T-cell (primary cell): ENCODE measurements at regions not wholly inside any gene's neighbourhood (a gene's known extent, or its start where the extent isn't known, plus 50 kb on each side); places are given as distances from the start of the nearest gene placed in this dataset.

Source experiments
- ATAC-seq, 4 experiments: fragments of 200-7000 bp in 3 of 4; fragments of 150-1000 bp in 1 of 4; cut with Tn5 transposase; replicated peaks in 1 of 4; 1 replicate in 3 of 4; 2 replicates in 1 of 4; pipeline ENCODE4 v1.10.0; 2021; ENCODE audit warnings: moderate library complexity in 3 of 4, mild to moderate bottlenecking in 2 of 4, moderate number of reproducible peaks in 1 of 4
- CTCF ChIA-PET, 2 donors: fragments of 300-600 bp; sonication (Branson Sonifier 250); formaldehyde crosslinking; loops; one replicate each; lab custom pipeline; 2022; ENCODE audit warnings: antibody characterized with exemption in 2 of 2; lab: Charles Lee
- POLR2A ChIA-PET, 2 donors: fragments of 300-600 bp; sonication (Branson Sonifier 250); formaldehyde crosslinking; loops; one replicate each; lab custom pipeline; 2022; ENCODE audit warnings: antibody characterized with exemption in 2 of 2; lab: Charles Lee
- DNase-seq, 35 experiments: peaks; one replicate each; pipeline versions ENCODE4 v3.0.0 to v3.0.0-alpha.2; 2013 to 2023
- H3K27ac ChIP-seq: one replicate; pipeline ENCODE4 v1.5.1; 2013; ENCODE audit warnings: low read length
- H3K27me3 ChIP-seq, 2 experiments: replicated peaks in 1 of 2; 1 replicate in 1 of 2; 2 replicates in 1 of 2; pipeline versions ENCODE4 v1.6.1 to v1.7.0; 2013; ENCODE audit warnings: low read length in 1 of 2, mixed read lengths in 1 of 2; ENCODE audit not compliant: control insufficient read depth in 2 of 2, insufficient read depth in 2 of 2; ENCODE audit errors: extremely low read depth in 1 of 2
- H3K36me3 ChIP-seq, 2 donors: 1 replicate in 1 of 2; 2 replicates in 1 of 2; pipeline versions ENCODE4 v1.6.1 to v1.7.0; 2013; ENCODE audit warnings: low read length in 1 of 2; ENCODE audit not compliant: control insufficient read depth in 2 of 2, insufficient read depth in 1 of 2; ENCODE audit errors: extremely low read depth in 1 of 2
- H3K4me1 ChIP-seq, 2 experiments: 1 replicate in 1 of 2; 2 replicates in 1 of 2; pipeline versions ENCODE4 v1.6.1 to v1.7.0; 2013; ENCODE audit warnings: low read length in 2 of 2, mixed read lengths in 1 of 2; ENCODE audit not compliant: insufficient read depth in 2 of 2, control insufficient read depth in 1 of 2; ENCODE audit errors: extremely low read depth in 1 of 2
- H3K4me3 ChIP-seq, 2 donors: 1 replicate in 1 of 2; 2 replicates in 1 of 2; pipeline versions ENCODE4 v1.5.1 to v1.7.0; 2013; ENCODE audit warnings: mild to moderate bottlenecking in 2 of 2, low read length in 1 of 2, moderate library complexity in 1 of 2; ENCODE audit not compliant: control insufficient read depth in 1 of 2; ENCODE audit errors: extremely low read depth in 1 of 2
- H3K9me3 ChIP-seq: 2 replicates; pipeline ENCODE4 v1.7.0; 2013
- H3K27ac Mint-ChIP-seq, 2 donors: one replicate each; pipeline ENCODE4 v1.8.0; 2020 to 2021; ENCODE audit warnings: mild to moderate bottlenecking in 2 of 2, mixed read lengths in 2 of 2
- H3K27me3 Mint-ChIP-seq, 2 donors: one replicate each; pipeline ENCODE4 v1.8.0; 2021 to 2022; ENCODE audit warnings: mixed read lengths in 2 of 2
- H3K36me3 Mint-ChIP-seq: one replicate; pipeline ENCODE4 v1.8.0; 2021; ENCODE audit warnings: mixed read lengths
- H3K4me1 Mint-ChIP-seq, 3 donors: one replicate each; pipeline ENCODE4 v1.8.0; 2020 to 2022; ENCODE audit warnings: mixed read lengths in 3 of 3, mild to moderate bottlenecking in 1 of 3
- H3K4me3 Mint-ChIP-seq, 3 donors: one replicate each; pipeline ENCODE4 v1.8.0; 2020 to 2022; ENCODE audit warnings: mild to moderate bottlenecking in 3 of 3, mixed read lengths in 3 of 3, moderate library complexity in 3 of 3
- H3K9me3 Mint-ChIP-seq, 3 donors: one replicate each; pipeline ENCODE4 v1.8.0; 2020 to 2022; ENCODE audit warnings: mixed read lengths in 3 of 3
- WGBS: methylation state at CpG from one replicate; pipeline ENCODE4 v1.1.5; 2013; ENCODE audit warnings: missing lambda C conversion rate; ENCODE audit not compliant: insufficient coverage; 5-methylcytosine and 5-hydroxymethylcytosine counted together

DNA sequence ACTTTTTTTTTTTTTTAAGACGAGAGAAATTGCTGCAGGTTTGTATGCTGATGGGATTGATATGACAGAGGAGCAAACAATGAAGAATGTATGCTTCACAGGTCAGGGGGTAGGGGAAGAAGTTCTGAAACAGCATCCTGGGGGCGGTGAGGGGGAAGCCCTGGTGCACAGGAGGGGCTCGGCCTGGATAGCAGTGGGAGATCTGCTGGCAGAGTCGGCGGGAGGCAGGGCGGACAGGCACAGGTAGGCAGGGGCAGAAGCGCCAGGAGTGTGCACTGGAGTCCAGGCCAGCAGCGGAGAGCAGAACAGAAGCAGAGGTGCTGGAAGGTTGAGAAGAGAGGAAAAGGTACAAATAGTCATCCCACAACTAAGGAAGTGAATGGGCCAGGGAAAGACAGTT is 175.4 kb downstream of the SNX10 start:
- ATAC-seq (no peak), DNase-seq (no peak)
- H3K9me3 ChIP-seq: no peaks in the 10 kb centered on the region
- H3K4me3 Mint-ChIP-seq: no peak overlapping the region
- H3K4me1 Mint-ChIP-seq: no peaks in the 10 kb centered on the region
- H3K9me3 Mint-ChIP-seq: no peaks in the 10 kb centered on the region
- ChIA-PET CTCF (no interaction called here), POLR2A (no interaction called here)
- no peak overlapping the region for H3K27ac ChIP-seq
- H3K4me1 ChIP-seq: no peaks in the 10 kb centered on the region
- no peaks in the 10 kb centered on the region for H3K36me3 ChIP-seq
- peaks cover 0 to 6% of the 10 kb centered on the region in 2 donors for H3K27me3 Mint-ChIP-seq
- H3K36me3 Mint-ChIP-seq: no peaks in the 10 kb centered on the region
- no peak overlapping the region for H3K4me3 ChIP-seq
- peaks cover 0 to 22% of the 10 kb centered on the region in 2 experiments for H3K27me3 ChIP-seq
- H3K27ac Mint-ChIP-seq: no peak overlapping the region
- WGBS: 80% methylated on average over 1 of the region's 8 CpGs

DNA sequence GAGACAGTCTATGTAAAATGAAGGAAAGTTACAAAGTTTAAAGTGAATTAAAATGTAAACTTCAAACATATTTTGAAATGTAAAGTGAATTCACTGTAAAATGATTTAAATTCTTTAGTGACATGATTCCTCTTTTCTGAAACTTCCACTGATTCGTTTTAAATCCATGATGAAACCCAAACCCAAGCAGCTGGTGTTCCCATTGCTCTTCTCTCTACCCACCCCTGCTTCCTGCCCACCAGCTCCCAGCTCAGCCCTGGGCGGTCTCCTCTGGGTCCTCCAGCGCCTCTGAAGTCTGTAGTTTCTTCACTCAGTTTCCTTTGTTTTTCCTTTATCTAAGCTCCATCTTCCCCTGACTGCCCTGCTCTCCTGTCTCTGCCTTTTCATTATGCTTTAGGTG is 175.9 kb downstream of the SNX10 start:
- no peak overlapping the region for H3K4me3 ChIP-seq
- H3K9me3 ChIP-seq: no peaks in the 10 kb centered on the region
- Mint-ChIP-seq H3K4me3 (no peak overlapping the region), H3K27ac (no peak overlapping the region), H3K36me3 (no peaks in the 10 kb centered on the region), H3K27me3 (peaks cover 4 to 5% of the 10 kb centered on the region in 2 donors), H3K4me1 (no peaks in the 10 kb centered on the region), H3K9me3 (no peaks in the 10 kb centered on the region)
- no peaks in the 10 kb centered on the region for H3K4me1 ChIP-seq
- H3K27ac ChIP-seq: no peak overlapping the region
- WGBS: 9% methylated on average over 1 of the region's 3 CpGs
- no peak for DNase-seq
- ATAC-seq: no peak
- ChIA-PET POLR2A (no interaction called here), CTCF (no interaction called here)
- no peaks in the 10 kb centered on the region for H3K36me3 ChIP-seq
- H3K27me3 ChIP-seq: peaks cover 0 to 22% of the 10 kb centered on the region in 2 experiments

DNA sequence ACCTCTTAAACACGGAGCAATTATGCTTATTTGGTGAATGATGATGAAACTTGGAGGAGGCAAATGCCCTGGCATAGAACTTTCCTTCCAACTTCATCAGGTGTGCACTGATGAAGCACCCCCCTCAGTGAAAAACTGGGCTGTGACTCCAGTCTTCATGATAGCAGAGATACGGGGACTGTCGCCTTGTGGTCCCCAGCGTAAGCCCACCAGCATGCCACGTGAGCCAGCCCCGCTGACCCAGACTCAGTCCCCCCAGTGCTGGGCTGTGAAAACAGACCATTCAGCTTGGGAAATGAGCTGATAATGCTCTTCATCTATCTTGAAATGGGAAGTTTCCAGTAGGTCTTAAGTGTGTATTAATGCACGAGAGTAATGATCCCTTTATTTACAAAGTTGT is 177.0 kb downstream of the SNX10 start:
- ATAC-seq (no peak), DNase-seq (no peak)
- peaks cover 4 to 5% of the 10 kb centered on the region in 2 donors for H3K27me3 Mint-ChIP-seq
- CTCF ChIA-PET: no interaction called here
- H3K4me1 ChIP-seq: no peaks in the 10 kb centered on the region
- no peaks in the 10 kb centered on the region for H3K36me3 ChIP-seq
- H3K4me1 Mint-ChIP-seq: no peaks in the 10 kb centered on the region
- peaks cover 0 to 22% of the 10 kb centered on the region in 2 experiments for H3K27me3 ChIP-seq
- H3K4me3 Mint-ChIP-seq: no peak overlapping the region
- H3K9me3 Mint-ChIP-seq: no peaks in the 10 kb centered on the region
- WGBS: 89% methylated on average over 5 of the region's 7 CpGs
- no peak overlapping the region for H3K4me3 ChIP-seq
- no peaks in the 10 kb centered on the region for H3K9me3 ChIP-seq
- H3K27ac ChIP-seq: no peak overlapping the region
- H3K36me3 Mint-ChIP-seq: no peaks in the 10 kb centered on the region
- POLR2A ChIA-PET: no interaction called here
- H3K27ac Mint-ChIP-seq: no peak overlapping the region

DNA sequence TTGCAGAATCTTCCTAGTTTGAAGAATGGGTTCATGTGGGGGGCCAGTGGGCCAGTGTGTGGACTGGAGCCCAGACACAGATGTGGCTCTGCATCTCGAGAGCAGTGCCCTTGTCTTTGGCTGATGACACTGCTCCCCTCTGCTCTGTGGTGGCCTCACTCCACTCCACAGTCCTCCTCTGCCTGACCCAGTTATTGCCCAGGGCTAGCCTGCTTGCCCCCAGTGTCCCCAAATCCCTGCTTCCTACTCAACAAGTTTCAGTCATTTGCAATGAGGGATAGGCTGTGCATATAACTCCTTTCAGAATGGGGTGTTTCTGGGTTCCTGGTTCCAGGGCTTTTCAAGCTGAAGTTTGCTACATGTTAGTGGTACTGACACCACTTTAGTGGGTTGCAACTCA is 177.5 kb downstream of the SNX10 start:
- Mint-ChIP-seq H3K27ac (no peak overlapping the region), H3K36me3 (no peaks in the 10 kb centered on the region), H3K4me1 (no peaks in the 10 kb centered on the region), H3K4me3 (no peak overlapping the region), H3K9me3 (no peaks in the 10 kb centered on the region), H3K27me3 (peaks cover 4 to 5% of the 10 kb centered on the region in 2 donors)
- CTCF ChIA-PET: interaction anchor here (0.6 to 0.7 kb wide), 2 partner anchors 140 to 589 kb away, joined by 3 to 4 read pairs; no protein-coding TSS in a partner anchor
- Histone ChIP-seq H3K36me3 (no peaks in the 10 kb centered on the region), H3K4me3 (no peak overlapping the region), H3K27me3 (peaks cover 0 to 22% of the 10 kb centered on the region in 2 experiments), H3K9me3 (no peaks in the 10 kb centered on the region), H3K27ac (no peak overlapping the region), H3K4me1 (no peaks in the 10 kb centered on the region)
- DNase-seq (no peak), ATAC-seq (no peak)
- 40% methylated on average over 1 of the region's 1 CpG for WGBS
- POLR2A ChIA-PET: no interaction called here

DNA sequence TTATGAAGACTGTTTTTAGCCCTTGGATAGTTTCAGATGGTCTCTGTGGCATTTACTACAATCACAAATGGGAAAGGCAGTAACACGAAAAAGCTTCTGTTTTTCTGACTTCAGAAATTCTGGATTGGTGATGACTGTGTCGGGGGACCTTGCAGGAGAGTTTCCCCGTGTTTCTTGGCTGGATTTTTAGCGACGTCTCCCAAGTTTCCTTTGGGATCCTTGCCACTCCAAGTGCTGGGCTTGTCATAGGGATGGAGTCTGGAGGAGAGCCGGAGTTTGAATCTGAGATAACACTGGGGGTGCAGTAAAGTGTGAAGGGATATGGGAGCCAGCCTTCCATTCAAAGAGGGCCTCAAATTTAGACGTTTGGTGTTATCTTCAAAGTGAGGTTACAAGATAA is 179.0 kb downstream of the SNX10 start:
- CTCF ChIA-PET: no interaction called here
- WGBS: 86% methylated on average over 4 of the region's 7 CpGs
- POLR2A ChIA-PET: no interaction called here
- Histone ChIP-seq H3K9me3 (no peaks in the 10 kb centered on the region), H3K4me1 (no peaks in the 10 kb centered on the region), H3K36me3 (no peaks in the 10 kb centered on the region), H3K4me3 (no peak overlapping the region), H3K27me3 (peaks cover 0 to 22% of the 10 kb centered on the region in 2 experiments), H3K27ac (no peak overlapping the region)
- no peaks in the 10 kb centered on the region for H3K9me3 Mint-ChIP-seq
- H3K27me3 Mint-ChIP-seq: peaks cover 4 to 5% of the 10 kb centered on the region in 2 donors
- ATAC-seq (no peak), DNase-seq (no peak)
- H3K36me3 Mint-ChIP-seq: no peaks in the 10 kb centered on the region
- no peak overlapping the region for H3K4me3 Mint-ChIP-seq
- no peak overlapping the region for H3K27ac Mint-ChIP-seq
- no peaks in the 10 kb centered on the region for H3K4me1 Mint-ChIP-seq

DNA sequence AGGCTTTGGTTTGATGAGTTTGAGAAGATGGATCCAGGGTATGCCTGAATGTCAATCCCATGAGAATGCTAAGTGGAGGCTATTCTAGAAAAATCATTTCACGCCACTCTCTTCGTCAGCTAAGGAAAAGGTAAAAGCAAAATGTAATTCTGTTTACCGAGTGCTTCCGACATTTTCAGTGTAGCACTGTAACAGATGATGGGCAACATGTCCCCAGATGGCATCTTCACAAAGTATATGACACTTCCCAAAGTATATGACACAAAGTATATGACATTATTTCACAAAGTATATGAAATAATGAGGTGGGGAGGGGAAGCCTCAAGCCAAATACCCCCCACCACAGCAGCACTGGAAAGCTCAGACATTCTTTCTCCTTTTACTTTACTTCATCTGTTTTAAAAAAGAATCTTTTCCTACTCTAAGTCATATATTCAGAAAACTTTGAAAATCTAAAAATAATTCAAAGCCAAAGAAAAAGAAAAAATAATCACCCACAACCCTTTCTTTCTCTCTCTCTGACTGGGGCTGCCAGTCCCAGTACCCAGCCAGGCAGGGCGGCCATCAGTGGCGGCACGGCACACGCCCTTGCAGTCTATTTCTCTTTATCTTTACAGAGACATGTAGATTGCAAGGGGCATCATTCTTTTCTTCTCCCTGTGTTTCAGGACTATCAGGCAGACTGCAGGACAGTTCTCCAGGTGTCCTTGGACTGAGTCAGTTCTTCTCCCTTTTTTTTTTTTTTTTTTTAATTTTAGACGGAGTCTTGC is 179.8 kb downstream of the SNX10 start:
- CTCF ChIA-PET: no interaction called here
- peaks cover 9 to 10% of the 10 kb centered on the region in 2 donors for H3K27me3 Mint-ChIP-seq

More for the DNA sequence above, 179.8 kb downstream of the SNX10 start:
- Histone ChIP-seq H3K36me3 (no peaks in the 10 kb centered on the region), H3K9me3 (no peaks in the 10 kb centered on the region), H3K27ac (no peak overlapping the region), H3K4me3 (no peak overlapping the region), H3K4me1 (no peaks in the 10 kb centered on the region), H3K27me3 (peaks cover 0 to 18% of the 10 kb centered on the region in 2 experiments)
- Mint-ChIP-seq H3K27ac (no peak overlapping the region), H3K4me1 (no peaks in the 10 kb centered on the region), H3K9me3 (no peaks in the 10 kb centered on the region), H3K36me3 (no peaks in the 10 kb centered on the region), H3K4me3 (no peak overlapping the region)
- 80% methylated on average over 4 of the region's 9 CpGs for WGBS
- POLR2A ChIA-PET: no interaction called here
- ATAC-seq (no peak), DNase-seq (no peak)
